ENCODE measurements at regions not wholly inside any gene's neighbourhood (a gene's known extent, or its start where the extent isn't known, plus 50 kb on each side); places are given as distances from the start of the nearest gene placed in this dataset.

DNA sequence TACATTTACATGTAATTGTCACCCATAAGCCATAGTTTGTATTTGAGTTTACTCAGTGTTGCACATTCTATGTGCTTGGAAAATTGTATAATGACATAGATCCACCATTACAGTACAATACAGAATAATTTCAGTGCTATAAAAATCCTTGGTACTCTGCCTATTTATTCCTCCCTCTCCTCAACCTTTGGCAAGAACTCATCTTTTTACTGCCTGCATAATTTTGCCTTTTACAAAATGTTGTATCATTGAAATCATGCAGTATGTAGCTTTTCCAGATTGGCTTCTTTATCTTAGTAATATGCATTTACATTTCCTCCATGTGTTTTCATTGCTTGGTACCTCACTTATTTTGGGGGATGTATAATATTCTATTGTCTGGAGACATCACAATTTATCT lies 786.9 kb upstream of the SEMA6D start:
- no peak overlapping the region for H3K27ac ChIP-seq (ENCODE audit: low read depth, low read length)
- no peak overlapping the region for H3K4me3 ChIP-seq (ENCODE audit: low read depth, low read length)
- no peaks in the 10 kb centered on the region for H3K27me3 ChIP-seq (ENCODE audit: control insufficient read depth, insufficient read depth, low read length)
- H3K4me1 ChIP-seq (ENCODE audit: control insufficient read depth, insufficient read depth, low read length): no peaks in the 10 kb centered on the region
- no peaks in the 10 kb centered on the region for H3K9me3 ChIP-seq (ENCODE audit: control insufficient read depth, insufficient read depth, low read length)
- H3K36me3 ChIP-seq (ENCODE audit: control insufficient read depth, insufficient read depth, low read length): no peaks in the 10 kb centered on the region
- peak in 1 of 6 donors; percentile 64 for DNase-seq (ENCODE audit: low read depth in 4 of 6, low spot score in 6 of 6)

- no peaks in the 10 kb centered on the region for H3K4me1 ChIP-seq (ENCODE audit: control insufficient read depth, insufficient read depth, low read length)
- no peaks in the 10 kb centered on the region for H3K27me3 ChIP-seq (ENCODE audit: control insufficient read depth, insufficient read depth, low read length)
- WGBS (ENCODE audit: insufficient coverage): 71% methylated on average over 3 of the region's 4 CpGs
- H3K36me3 ChIP-seq (ENCODE audit: control insufficient read depth, insufficient read depth, low read length): no peaks in the 10 kb centered on the region
- H3K4me3 ChIP-seq (ENCODE audit: low read depth, low read length): no peak overlapping the region
- H3K9me3 ChIP-seq (ENCODE audit: control insufficient read depth, insufficient read depth, low read length): no peaks in the 10 kb centered on the region
- no peak overlapping the region for H3K27ac ChIP-seq (ENCODE audit: low read depth, low read length)
- DNase-seq (ENCODE audit: low read depth in 4 of 6, low spot score in 6 of 6): no peak
Observed at GRCh38 chr15:46933332-46933731, 784.0 kb upstream of the SEMA6D start.

DNA sequence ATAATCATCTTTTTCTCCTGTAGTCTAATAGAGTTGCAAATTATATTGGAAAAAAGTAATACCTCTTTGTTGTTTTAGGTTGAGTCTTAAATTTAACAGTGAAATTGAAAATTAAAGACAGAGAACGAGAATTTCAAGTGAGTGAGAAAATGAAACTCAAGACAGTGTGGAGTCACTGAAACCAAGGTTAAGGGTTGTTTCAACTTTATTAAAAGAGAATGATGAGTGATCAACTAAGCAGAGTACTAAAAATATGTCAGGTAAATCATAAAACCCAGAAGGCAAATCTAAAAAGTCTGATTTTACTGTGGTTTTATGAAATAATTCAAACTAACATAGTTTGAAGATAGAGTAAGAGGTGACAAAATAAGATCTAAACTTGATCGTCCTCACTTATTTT lies 782.5 kb upstream of the SEMA6D start:
- Histone ChIP-seq H3K27ac (ENCODE audit: low read depth, low read length) (no peak overlapping the region), H3K4me3 (ENCODE audit: low read depth, low read length) (no peak overlapping the region), H3K27me3 (ENCODE audit: control insufficient read depth, insufficient read depth, low read length) (no peaks in the 10 kb centered on the region), H3K4me1 (ENCODE audit: control insufficient read depth, insufficient read depth, low read length) (no peaks in the 10 kb centered on the region), H3K36me3 (ENCODE audit: control insufficient read depth, insufficient read depth, low read length) (no peaks in the 10 kb centered on the region), H3K9me3 (ENCODE audit: control insufficient read depth, insufficient read depth, low read length) (no peaks in the 10 kb centered on the region)
- 83% methylated on average over 1 of the region's 2 CpGs for WGBS (ENCODE audit: insufficient coverage)
- no peak for DNase-seq (ENCODE audit: low read depth in 4 of 6, low spot score in 6 of 6)

- no peak for DNase-seq (ENCODE audit: low read depth in 4 of 6, low spot score in 6 of 6)
- WGBS (ENCODE audit: insufficient coverage): 72% methylated on average over 1 of the region's 1 CpG
- no peak overlapping the region for H3K4me3 ChIP-seq (ENCODE audit: low read depth, low read length)
Observed at GRCh38 chr15:46938169-46938568, 779.1 kb upstream of the SEMA6D start.

DNA sequence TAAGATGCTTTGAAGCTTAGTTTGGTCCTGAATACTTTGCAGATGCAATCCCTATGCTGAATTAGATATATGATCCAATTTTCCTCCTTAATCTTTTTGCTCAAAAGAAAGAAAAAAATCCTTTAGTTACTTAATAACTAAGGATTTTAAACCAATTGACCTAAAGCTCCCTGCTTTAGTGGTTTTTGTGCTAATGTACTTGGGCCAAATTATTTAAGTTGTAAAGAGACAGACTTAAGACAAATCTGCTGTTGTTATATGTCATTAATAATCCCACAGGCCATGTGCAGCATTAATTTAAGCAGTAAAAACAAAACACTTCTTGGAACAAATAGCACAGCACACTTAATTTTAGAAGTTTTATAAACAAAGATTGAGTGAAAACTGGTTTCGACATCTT lies 776.1 kb upstream of the SEMA6D start:
- Histone ChIP-seq H3K4me1 (ENCODE audit: control insufficient read depth, insufficient read depth, low read length) (no peaks in the 10 kb centered on the region), H3K27me3 (ENCODE audit: control insufficient read depth, insufficient read depth, low read length) (no peaks in the 10 kb centered on the region), H3K9me3 (ENCODE audit: control insufficient read depth, insufficient read depth, low read length) (no peaks in the 10 kb centered on the region), H3K4me3 (ENCODE audit: low read depth, low read length) (no peak overlapping the region), H3K27ac (ENCODE audit: low read depth, low read length) (no peak overlapping the region), H3K36me3 (ENCODE audit: control insufficient read depth, insufficient read depth, low read length) (no peaks in the 10 kb centered on the region)
- WGBS (ENCODE audit: insufficient coverage): no CpG with 5 or more reads among the region's 1 CpG
- DNase-seq (ENCODE audit: low read depth in 4 of 6, low spot score in 6 of 6): no peak

More at GRCh38 chr15:46938169-46938568, 779.1 kb upstream of the SEMA6D start:
- Histone ChIP-seq H3K27ac (ENCODE audit: low read depth, low read length) (no peak overlapping the region), H3K4me1 (ENCODE audit: control insufficient read depth, insufficient read depth, low read length) (no peaks in the 10 kb centered on the region), H3K27me3 (ENCODE audit: control insufficient read depth, insufficient read depth, low read length) (no peaks in the 10 kb centered on the region), H3K9me3 (ENCODE audit: control insufficient read depth, insufficient read depth, low read length) (no peaks in the 10 kb centered on the region), H3K36me3 (ENCODE audit: control insufficient read depth, insufficient read depth, low read length) (no peaks in the 10 kb centered on the region)

- whole genome bisulfite sequencing (ENCODE audit: insufficient coverage): 80% methylated on average over 1 of the region's 3 CpGs
- Histone ChIP-seq H3K4me1 (ENCODE audit: control insufficient read depth, insufficient read depth, low read length) (no peaks in the 10 kb centered on the region), H3K27ac (ENCODE audit: low read depth, low read length) (no peak overlapping the region), H3K36me3 (ENCODE audit: control insufficient read depth, insufficient read depth, low read length) (no peaks in the 10 kb centered on the region), H3K27me3 (ENCODE audit: control insufficient read depth, insufficient read depth, low read length) (no peaks in the 10 kb centered on the region), H3K4me3 (ENCODE audit: low read depth, low read length) (no peak overlapping the region), H3K9me3 (ENCODE audit: control insufficient read depth, insufficient read depth, low read length) (no peaks in the 10 kb centered on the region)
- DNase-seq (ENCODE audit: low read depth in 4 of 6, low spot score in 6 of 6): no peak
Observed at GRCh38 chr15:46946953-46947352, 770.4 kb upstream of the SEMA6D start.

DNA sequence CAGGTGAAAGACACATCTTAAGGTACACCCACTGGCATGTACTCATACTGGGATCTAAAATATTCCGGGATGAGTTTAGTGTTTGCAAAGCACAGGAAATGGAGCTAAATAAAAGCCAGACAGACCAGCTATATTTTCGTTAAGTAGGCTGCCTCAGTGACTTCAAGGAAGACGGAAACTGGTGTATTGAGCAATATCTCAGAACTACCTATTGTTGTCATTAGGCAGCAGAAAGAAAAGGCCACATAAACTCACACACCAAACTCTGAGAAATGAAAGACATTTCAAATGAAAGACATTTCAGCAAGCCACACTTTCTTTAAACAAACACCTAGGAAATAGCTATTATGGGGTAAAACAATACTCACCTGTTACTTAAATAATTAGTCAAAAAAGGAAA lies 761.7 kb upstream of the SEMA6D start:
- Histone ChIP-seq H3K4me1 (ENCODE audit: control insufficient read depth, insufficient read depth, low read length) (no peaks in the 10 kb centered on the region), H3K27me3 (ENCODE audit: control insufficient read depth, insufficient read depth, low read length) (no peaks in the 10 kb centered on the region), H3K27ac (ENCODE audit: low read depth, low read length) (no peak overlapping the region), H3K4me3 (ENCODE audit: low read depth, low read length) (no peak overlapping the region), H3K9me3 (ENCODE audit: control insufficient read depth, insufficient read depth, low read length) (no peaks in the 10 kb centered on the region), H3K36me3 (ENCODE audit: control insufficient read depth, insufficient read depth, low read length) (no peaks in the 10 kb centered on the region)
- WGBS (ENCODE audit: insufficient coverage): no CpG with 5 or more reads among the region's 3 CpGs
- DNase-seq (ENCODE audit: low read depth in 4 of 6, low spot score in 6 of 6): no peak

DNA sequence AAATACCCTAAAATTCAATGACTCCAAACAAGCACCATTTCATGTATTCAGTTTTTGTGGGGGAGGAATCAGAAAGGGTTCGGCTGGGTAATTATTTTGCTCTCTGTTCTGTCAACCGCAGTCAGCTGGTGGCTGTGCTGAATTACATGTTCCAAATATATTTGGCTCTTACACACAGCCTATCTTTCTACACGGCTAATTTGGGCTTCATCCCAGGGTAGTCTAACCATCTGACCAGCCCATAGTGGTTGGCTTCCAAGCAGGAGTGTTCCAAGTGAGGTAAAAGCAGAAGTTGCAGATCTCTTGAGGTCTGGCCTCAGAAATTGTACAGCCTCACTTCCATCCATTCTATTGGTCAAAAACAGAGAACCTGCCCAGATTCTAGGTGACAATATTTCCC lies 760.8 kb upstream of the SEMA6D start:
- no peaks in the 10 kb centered on the region for H3K36me3 ChIP-seq (ENCODE audit: control insufficient read depth, insufficient read depth, low read length)
- WGBS (ENCODE audit: insufficient coverage): no CpG with 5 or more reads among the region's 3 CpGs
- no peak overlapping the region for H3K27ac ChIP-seq (ENCODE audit: low read depth, low read length)
- no peaks in the 10 kb centered on the region for H3K27me3 ChIP-seq (ENCODE audit: control insufficient read depth, insufficient read depth, low read length)
- DNase-seq (ENCODE audit: low read depth in 4 of 6, low spot score in 6 of 6): peak in 2 of 6 donors; percentile 54 to 76
- no peaks in the 10 kb centered on the region for H3K4me1 ChIP-seq (ENCODE audit: control insufficient read depth, insufficient read depth, low read length)
- H3K4me3 ChIP-seq (ENCODE audit: low read depth, low read length): no peak overlapping the region
- H3K9me3 ChIP-seq (ENCODE audit: control insufficient read depth, insufficient read depth, low read length): no peaks in the 10 kb centered on the region

DNA sequence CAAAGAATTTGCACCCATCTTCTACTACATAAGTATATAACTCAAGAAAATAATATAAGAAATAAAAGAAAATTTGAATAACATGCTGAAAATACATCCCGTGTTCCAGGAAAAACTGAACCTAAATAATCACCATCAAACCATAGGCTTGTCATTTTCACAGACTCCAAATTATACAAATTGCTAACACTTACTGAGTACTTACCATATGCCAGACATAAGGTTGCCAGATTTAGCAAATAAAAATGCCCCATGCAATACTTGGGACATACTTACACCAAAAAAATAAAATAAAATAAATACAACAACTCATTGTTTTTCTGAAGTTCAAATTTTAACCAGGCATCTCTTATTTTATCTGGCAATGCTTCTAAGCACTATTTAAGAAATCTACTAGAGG lies 760.4 kb upstream of the SEMA6D start:
- H3K4me1 ChIP-seq (ENCODE audit: control insufficient read depth, insufficient read depth, low read length): no peaks in the 10 kb centered on the region
- no CpG with 5 or more reads among the region's 1 CpG for WGBS (ENCODE audit: insufficient coverage)
- peak in 2 of 6 donors; percentile 14 to 71 for DNase-seq (ENCODE audit: low read depth in 4 of 6, low spot score in 6 of 6)
- no peak overlapping the region for H3K4me3 ChIP-seq (ENCODE audit: low read depth, low read length)
- H3K36me3 ChIP-seq (ENCODE audit: control insufficient read depth, insufficient read depth, low read length): no peaks in the 10 kb centered on the region
- no peaks in the 10 kb centered on the region for H3K9me3 ChIP-seq (ENCODE audit: control insufficient read depth, insufficient read depth, low read length)
- H3K27me3 ChIP-seq (ENCODE audit: control insufficient read depth, insufficient read depth, low read length): no peaks in the 10 kb centered on the region
- no peak overlapping the region for H3K27ac ChIP-seq (ENCODE audit: low read depth, low read length)

DNA sequence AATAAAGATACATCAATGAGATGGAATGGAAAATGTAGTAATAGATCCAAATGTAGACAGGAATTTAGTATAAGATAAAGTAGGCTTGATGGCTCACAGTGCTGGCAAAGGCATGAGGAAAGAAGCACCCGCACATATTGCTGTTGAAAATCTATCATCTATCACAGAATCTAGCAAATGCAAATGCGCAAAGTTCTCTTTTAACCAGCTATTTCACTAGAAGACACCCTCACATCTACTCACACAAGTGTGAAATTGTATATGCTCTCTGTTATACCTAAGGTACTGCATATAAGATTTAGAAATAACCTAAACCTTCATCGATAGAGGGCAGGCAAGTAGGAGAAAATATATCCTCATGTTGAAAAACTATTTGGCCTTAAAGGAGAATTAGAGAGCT lies 756.7 kb upstream of the SEMA6D start:
- H3K4me3 ChIP-seq (ENCODE audit: low read depth, low read length): no peak overlapping the region
- H3K4me1 ChIP-seq (ENCODE audit: control insufficient read depth, insufficient read depth, low read length): no peaks in the 10 kb centered on the region
- H3K27me3 ChIP-seq (ENCODE audit: control insufficient read depth, insufficient read depth, low read length): no peaks in the 10 kb centered on the region
- H3K9me3 ChIP-seq (ENCODE audit: control insufficient read depth, insufficient read depth, low read length): peaks cover 2% of the 10 kb centered on the region
- H3K36me3 ChIP-seq (ENCODE audit: control insufficient read depth, insufficient read depth, low read length): no peaks in the 10 kb centered on the region
- no peak overlapping the region for H3K27ac ChIP-seq (ENCODE audit: low read depth, low read length)
- no CpG with 5 or more reads among the region's 3 CpGs for WGBS (ENCODE audit: insufficient coverage)
- peak in 1 of 6 donors; percentile 37 for DNase-seq (ENCODE audit: low read depth in 4 of 6, low spot score in 6 of 6)

Data from spinal cord (tissue), 9 donors.